Pons (tissue), 1 donor: ENCODE measurements at regions not wholly inside any gene's neighbourhood (a gene's known extent, or its start where the extent isn't known, plus 50 kb on each side); places are given as distances from the start of the nearest gene placed in this dataset.

ENCODE experiments used
- DNase-seq: peaks from one replicate; pipeline ENCODE4 v3.0.0-alpha.2; 2016; ENCODE audit warnings: low spot score

GRCh38 chr2:176732780-176733179 lies 463.5 kb downstream of the MTX2 start:
- no peak for DNase-seq

GRCh38 chr2:176733698-176734430 lies 464.6 kb downstream of the MTX2 start:
- DNase-seq = no peak

- DNase-seq = no peak
Observed at GRCh38 chr2:176734868-176735267, 465.6 kb downstream of the MTX2 start.

GRCh38 chr2:176742271-176742670 lies 470.3 kb upstream of the HNRNPA3 start:
- DNase-seq = no peak

- no peak for DNase-seq
Observed at GRCh38 chr2:176743671-176744070, 468.9 kb upstream of the HNRNPA3 start.

GRCh38 chr2:176744146-176744545 lies 468.4 kb upstream of the HNRNPA3 start:
- DNase-seq = no peak

GRCh38 chr2:176745543-176746200 lies 466.9 kb upstream of the HNRNPA3 start:
- no peak for DNase-seq

GRCh38 chr2:176746411-176746810 lies 466.2 kb upstream of the HNRNPA3 start:
- DNase-seq = no peak

- DNase-seq = no peak
Observed at GRCh38 chr2:176747506-176747905, 465.1 kb upstream of the HNRNPA3 start.

- DNase-seq = no peak
Observed at GRCh38 chr2:176747928-176748327, 464.7 kb upstream of the HNRNPA3 start.

- DNase-seq = no peak
Observed at GRCh38 chr2:176748662-176749061, 463.9 kb upstream of the HNRNPA3 start.

GRCh38 chr2:176751314-176752227 lies 461.0 kb upstream of the HNRNPA3 start:
- DNase-seq = no peak

GRCh38 chr2:176752295-176752694 lies 460.3 kb upstream of the HNRNPA3 start:
- DNase-seq = no peak

GRCh38 chr2:176753205-176753604 lies 459.4 kb upstream of the HNRNPA3 start:
- no peak for DNase-seq

GRCh38 chr2:176753752-176754474 lies 458.7 kb upstream of the HNRNPA3 start:
- no peak for DNase-seq

- DNase-seq = no peak
Observed at GRCh38 chr2:176755537-176756135, 457.0 kb upstream of the HNRNPA3 start.

- DNase-seq = no peak
Observed at GRCh38 chr2:176758426-176758825, 454.2 kb upstream of the HNRNPA3 start.

- no peak for DNase-seq
Observed at GRCh38 chr2:176760439-176760838, 452.2 kb upstream of the HNRNPA3 start.

GRCh38 chr2:176763130-176763529 lies 449.5 kb upstream of the HNRNPA3 start:
- no peak for DNase-seq

GRCh38 chr2:176763851-176764404 lies 448.7 kb upstream of the HNRNPA3 start:
- no peak for DNase-seq

- no peak for DNase-seq
Observed at GRCh38 chr2:176764921-176765320, 447.7 kb upstream of the HNRNPA3 start.
